Thymus (tissue), 11 donors: ENCODE measurements at regions not wholly inside any gene's neighbourhood (a gene's known extent, or its start where the extent isn't known, plus 50 kb on each side); places are given as distances from the start of the nearest gene placed in this dataset.

ENCODE experiments used
- DNase-seq, 9 donors: peaks; one replicate each; pipeline ENCODE4 v3.0.0-alpha.2; 2013; ENCODE audit warnings: low spot score in 9 of 9, low read depth in 6 of 9, missing footprints in 1 of 9
- H3K27ac ChIP-seq, 2 donors: one replicate each; pipeline ENCODE4 v1.5.1; 2013; ENCODE audit warnings: control low read depth in 1 of 2, low read depth in 1 of 2, low read length in 1 of 2, mild to moderate bottlenecking in 1 of 2, moderate library complexity in 1 of 2
- H3K27me3 ChIP-seq, 2 donors: one replicate each; pipeline ENCODE4 v1.5.1; 2013; ENCODE audit warnings: low read length in 1 of 2; ENCODE audit not compliant: control insufficient read depth in 2 of 2, insufficient read depth in 1 of 2
- H3K36me3 ChIP-seq, 2 donors: one replicate each; pipeline ENCODE4 v1.5.1; 2013; ENCODE audit warnings: low read length in 1 of 2, mild to moderate bottlenecking in 1 of 2, moderate library complexity in 1 of 2; ENCODE audit not compliant: control insufficient read depth in 2 of 2, insufficient read depth in 2 of 2
- H3K4me1 ChIP-seq, 2 donors: one replicate each; pipeline ENCODE4 v1.5.1; 2013; ENCODE audit warnings: low read length in 2 of 2; ENCODE audit not compliant: control insufficient read depth in 2 of 2, insufficient read depth in 2 of 2
- H3K4me3 ChIP-seq, 2 donors: one replicate each; pipeline ENCODE4 v1.5.1; 2013; ENCODE audit warnings: low read length in 2 of 2, control low read depth in 1 of 2, mild to moderate bottlenecking in 1 of 2
- H3K9me3 ChIP-seq, 2 donors: one replicate each; pipeline ENCODE4 v1.5.1; 2013; ENCODE audit warnings: low read length in 1 of 2, mild to moderate bottlenecking in 1 of 2; ENCODE audit not compliant: control insufficient read depth in 2 of 2, insufficient read depth in 1 of 2
- WGBS: extraction: QIAGEN DNeasy Blood & Tissue Kit; methylation state at CpG from one replicate; pipeline ENCODE4 v1.1.7; 2013; 5-methylcytosine and 5-hydroxymethylcytosine counted together
- donor health status: healthy.

GRCh38 chrX:150312931-150313330 is 50.2 kb upstream of the MAMLD1 start:
- no peak for DNase-seq

More at GRCh38 chrX:150312931-150313330, 50.2 kb upstream of the MAMLD1 start:
- WGBS, result 64% methylated on average over 3 of the region's 3 CpGs
- H3K4me3 ChIP-seq, result no peak overlapping the region
- H3K9me3 ChIP-seq, result no peaks in the 10 kb centered on the region
- no peaks in the 10 kb centered on the region for H3K36me3 ChIP-seq
- no peaks in the 10 kb centered on the region for H3K27me3 ChIP-seq
- no peak overlapping the region for H3K27ac ChIP-seq
- H3K4me1 ChIP-seq, result no peaks in the 10 kb centered on the region
